ENCODE measurements at regions not wholly inside any gene's neighbourhood (a gene's known extent, or its start where the extent isn't known, plus 50 kb on each side); places are given as distances from the start of the nearest gene placed in this dataset.
"Not testable (repeated sequence)": the region's sequence is repeated elsewhere in the genome, so short reads cannot be mapped to it uniquely, and the experiment has no call there.

- TF ChIP-seq CTCF (IDR thresholded peaks at IDR 0.05; ENCODE audit: insufficient read depth, low read length), result no peak
- H3K4me3 ChIP-seq (ENCODE audit: low read depth, low read length), result no peak overlapping the region
- peak; percentile 20 for DNase-seq (ENCODE audit: low read depth)
Measured at GRCh38 chr9:2526071-2526828, 95.3 kb upstream of the VLDLR start.

GRCh38 chr9:2531481-2531880 is 90.1 kb upstream of the VLDLR start:
- DNase-seq (ENCODE audit: low read depth), result no peak
- no peak overlapping the region for H3K4me3 ChIP-seq (ENCODE audit: low read depth, low read length)
- TF ChIP-seq CTCF (IDR thresholded peaks at IDR 0.05; ENCODE audit: insufficient read depth, low read length), result no peak

GRCh38 chr9:2536511-2536910 is 85.1 kb upstream of the VLDLR start:
- DNase-seq (ENCODE audit: low read depth), result no peak
- TF ChIP-seq CTCF (IDR thresholded peaks at IDR 0.05; ENCODE audit: insufficient read depth, low read length), result no peak
- H3K4me3 ChIP-seq (ENCODE audit: low read depth, low read length), result no peak overlapping the region

GRCh38 chr9:2545881-2546490 is 75.6 kb upstream of the VLDLR start:
- no peak for TF ChIP-seq CTCF (IDR thresholded peaks at IDR 0.05; ENCODE audit: insufficient read depth, low read length)
- no peak overlapping the region for H3K4me3 ChIP-seq (ENCODE audit: low read depth, low read length)
- DNase-seq (ENCODE audit: low read depth), result no peak

GRCh38 chr9:2555899-2556600 is 65.5 kb upstream of the VLDLR start:
- not testable (repeated sequence) for H3K4me3 ChIP-seq (ENCODE audit: low read depth, low read length)
- DNase-seq (ENCODE audit: low read depth), result peak; percentile 70

- no peak overlapping the region for H3K4me3 ChIP-seq (ENCODE audit: low read depth, low read length)
- no peak for TF ChIP-seq CTCF (IDR thresholded peaks at IDR 0.05; ENCODE audit: insufficient read depth, low read length)
- no peak for DNase-seq (ENCODE audit: low read depth)
Measured at GRCh38 chr9:2557693-2558092, 63.9 kb upstream of the VLDLR start.
